ENCODE measurements at regions not wholly inside any gene's neighbourhood (a gene's known extent, or its start where the extent isn't known, plus 50 kb on each side); places are given as distances from the start of the nearest gene placed in this dataset.

DNA sequence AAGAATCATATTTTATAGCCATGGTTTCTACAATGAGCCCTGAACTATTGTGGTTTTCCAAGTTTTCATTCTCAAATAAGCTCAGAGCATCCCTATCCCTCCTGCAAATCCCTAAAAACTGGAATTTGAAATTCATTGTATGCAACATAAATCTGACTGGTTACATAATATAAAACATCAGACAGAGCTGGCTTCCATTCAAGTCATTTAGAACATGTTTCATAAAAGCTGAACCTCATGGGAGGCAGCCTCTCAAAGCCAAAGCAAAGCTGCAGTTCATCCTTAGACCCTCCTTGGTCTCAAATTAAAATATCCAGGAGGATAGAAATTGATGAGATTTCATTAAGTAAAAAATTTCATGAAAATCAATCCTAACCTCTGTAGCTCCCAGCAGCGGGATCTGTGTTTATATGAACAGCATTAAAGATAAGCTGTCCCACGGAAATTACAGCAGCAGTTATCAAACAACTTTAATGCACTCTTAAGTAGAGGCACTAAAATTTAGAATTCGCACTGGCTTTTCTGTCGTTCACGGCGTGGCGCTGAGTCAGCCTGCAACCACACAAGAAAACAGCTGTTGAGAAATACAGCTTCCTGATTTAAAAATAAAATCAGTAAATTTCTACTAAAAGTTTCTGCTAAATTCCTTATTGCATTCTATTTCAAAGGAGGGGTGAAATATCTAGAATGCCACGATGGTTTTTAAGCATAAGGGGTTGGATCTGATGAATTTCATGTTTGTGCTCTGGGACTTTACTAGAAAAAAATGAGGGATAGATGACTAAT is 99.9 kb upstream of the TIAM1 start:
- TF ChIP-seq, protein P1, sequence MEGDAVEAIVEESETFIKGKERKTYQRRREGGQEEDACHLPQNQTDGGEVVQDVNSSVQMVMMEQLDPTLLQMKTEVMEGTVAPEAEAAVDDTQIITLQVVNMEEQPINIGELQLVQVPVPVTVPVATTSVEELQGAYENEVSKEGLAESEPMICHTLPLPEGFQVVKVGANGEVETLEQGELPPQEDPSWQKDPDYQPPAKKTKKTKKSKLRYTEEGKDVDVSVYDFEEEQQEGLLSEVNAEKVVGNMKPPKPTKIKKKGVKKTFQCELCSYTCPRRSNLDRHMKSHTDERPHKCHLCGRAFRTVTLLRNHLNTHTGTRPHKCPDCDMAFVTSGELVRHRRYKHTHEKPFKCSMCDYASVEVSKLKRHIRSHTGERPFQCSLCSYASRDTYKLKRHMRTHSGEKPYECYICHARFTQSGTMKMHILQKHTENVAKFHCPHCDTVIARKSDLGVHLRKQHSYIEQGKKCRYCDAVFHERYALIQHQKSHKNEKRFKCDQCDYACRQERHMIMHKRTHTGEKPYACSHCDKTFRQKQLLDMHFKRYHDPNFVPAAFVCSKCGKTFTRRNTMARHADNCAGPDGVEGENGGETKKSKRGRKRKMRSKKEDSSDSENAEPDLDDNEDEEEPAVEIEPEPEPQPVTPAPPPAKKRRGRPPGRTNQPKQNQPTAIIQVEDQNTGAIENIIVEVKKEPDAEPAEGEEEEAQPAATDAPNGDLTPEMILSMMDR (IDR thresholded peaks at IDR 0.05; ENCODE audit: extremely low read depth in 1 of 2, insufficient read depth in 1 of 2, low read depth in 1 of 2, low read length in 2 of 2): no peak
- no peak for TF ChIP-seq JUN (IDR thresholded peaks at IDR 0.05; ENCODE audit: borderline replicate concordance, insufficient read depth, insufficient read length, low read depth)
- TF ChIP-seq POLR2A (IDR thresholded peaks at IDR 0.05; ENCODE audit: low read depth, low read length): no peak
- TF ChIP-seq EZH2 (IDR thresholded peaks at IDR 0.05; ENCODE audit: borderline replicate concordance, low read depth, low read length, severe bottlenecking): no peak
- no peak for TF ChIP-seq POLR2AphosphoS5 (IDR thresholded peaks at IDR 0.05; ENCODE audit: insufficient read depth, low read depth, low read length)
